Medulla oblongata (tissue), 1 donor: ENCODE measurements at regions not wholly inside any gene's neighbourhood (a gene's known extent, or its start where the extent isn't known, plus 50 kb on each side); places are given as distances from the start of the nearest gene placed in this dataset.
"Not testable (repeated sequence)": the region's sequence is repeated elsewhere in the genome, so short reads cannot be mapped to it uniquely, and the experiment has no call there.

ENCODE experiments used
- DNase-seq: peaks from one replicate; pipeline ENCODE4 v3.0.0-alpha.2; 2015; ENCODE audit errors: extremely low spot score

DNA sequence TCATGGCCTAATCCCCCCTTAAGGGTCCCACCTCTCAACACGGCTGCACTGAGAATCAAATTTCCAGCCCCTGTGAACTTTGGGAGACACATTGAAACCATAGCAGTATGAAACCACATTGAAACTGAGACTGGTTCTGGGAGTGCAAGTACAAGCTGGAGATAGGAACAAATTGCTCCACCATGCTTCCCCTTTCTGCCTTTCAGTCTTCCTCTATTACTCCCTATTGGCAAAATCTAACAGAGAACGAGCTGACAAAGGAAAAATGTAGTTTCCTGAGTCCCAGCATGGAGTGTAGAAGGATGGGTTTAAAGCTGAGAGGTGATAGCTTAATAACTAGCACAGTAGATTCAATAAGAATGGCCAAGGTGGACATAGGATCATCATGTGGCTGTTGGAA lies 161.7 kb upstream of the RPL34 start:
- no peak for DNase-seq

DNA sequence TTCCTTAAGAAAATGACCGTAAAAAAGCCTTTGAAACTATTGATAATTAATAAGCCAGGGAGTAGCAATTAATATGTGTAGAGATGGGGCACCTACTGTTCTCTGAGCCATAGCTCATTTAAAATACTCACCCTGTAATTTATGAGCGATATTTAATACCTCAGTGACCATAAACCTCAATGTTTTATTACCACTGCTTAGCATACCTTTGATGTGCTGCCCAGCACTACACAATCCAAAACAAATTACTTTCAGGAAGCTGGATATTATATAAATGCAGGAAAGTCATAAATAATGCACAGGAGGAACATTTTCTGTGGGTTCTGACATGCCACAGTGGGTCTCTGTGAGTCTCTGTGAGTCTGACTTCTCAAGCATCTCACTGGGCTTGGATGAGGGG lies 166.1 kb upstream of the RPL34 start:
- DNase-seq, result no peak

DNA sequence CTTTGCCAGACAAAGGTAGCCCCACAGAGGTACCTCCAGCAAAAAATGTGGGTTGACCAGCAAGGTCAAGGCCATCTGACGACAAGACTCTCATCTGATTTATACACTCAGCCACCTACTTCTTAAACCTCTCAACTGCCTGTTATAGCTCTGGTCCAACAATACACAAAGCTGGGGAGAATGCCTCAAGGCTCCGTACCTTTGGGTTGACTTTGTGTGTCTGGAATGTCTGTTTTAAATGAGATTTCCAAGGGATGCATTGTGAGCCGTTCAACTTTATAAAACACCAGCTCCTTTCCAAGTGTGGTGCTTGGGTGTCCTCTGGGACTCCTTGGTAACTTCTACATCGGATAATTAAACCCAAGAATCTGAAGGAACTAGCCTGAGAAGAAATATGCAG lies 167.0 kb upstream of the RPL34 start:
- no peak for DNase-seq

- no peak for DNase-seq
These were observed 170.0 kb upstream of the RPL34 start for GRCh38 chr4:108450236-108450898.

GRCh38 chr4:108449129-108449528 lies 171.2 kb upstream of the RPL34 start:
- DNase-seq, result no peak

DNA sequence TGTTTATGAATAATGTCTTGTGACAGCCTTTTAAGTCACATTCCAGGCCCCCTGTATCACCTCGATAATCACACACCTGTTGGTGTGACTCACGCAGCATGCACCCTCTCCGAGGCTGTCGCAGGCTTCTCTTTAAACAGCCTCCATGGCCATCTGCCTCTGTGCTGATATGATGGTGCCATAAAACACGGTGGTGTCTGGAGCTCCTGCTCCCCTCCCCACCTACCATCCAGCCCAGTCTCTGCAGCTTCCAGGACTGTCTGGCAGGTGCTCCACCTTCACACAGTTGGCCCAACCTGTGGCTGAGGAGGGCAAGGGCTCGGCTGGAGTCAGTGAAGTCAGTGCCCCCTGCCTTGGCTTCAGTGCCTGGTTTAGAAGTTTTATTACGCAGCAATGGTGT lies 173.8 kb upstream of the RPL34 start:
- no peak for DNase-seq

DNA sequence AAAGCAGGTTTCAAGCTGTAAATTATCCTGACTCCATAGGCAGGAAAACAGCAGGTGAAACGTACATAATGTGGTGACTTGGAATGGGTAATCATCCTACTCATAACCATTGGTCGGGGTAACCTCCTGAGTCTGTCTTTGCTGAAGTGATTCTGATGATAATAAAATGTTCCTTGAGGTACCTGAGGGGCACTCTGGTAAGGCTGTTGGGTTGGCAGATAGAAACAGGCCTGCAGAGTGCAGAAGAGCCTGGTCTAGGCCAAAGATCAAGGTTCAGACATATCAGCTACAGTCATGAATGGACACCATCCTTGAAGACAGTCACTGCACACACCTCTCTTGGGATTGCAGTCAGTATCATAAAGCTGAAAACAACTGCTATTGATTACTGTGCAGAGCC lies 174.7 kb upstream of the RPL34 start:
- no peak for DNase-seq

DNA sequence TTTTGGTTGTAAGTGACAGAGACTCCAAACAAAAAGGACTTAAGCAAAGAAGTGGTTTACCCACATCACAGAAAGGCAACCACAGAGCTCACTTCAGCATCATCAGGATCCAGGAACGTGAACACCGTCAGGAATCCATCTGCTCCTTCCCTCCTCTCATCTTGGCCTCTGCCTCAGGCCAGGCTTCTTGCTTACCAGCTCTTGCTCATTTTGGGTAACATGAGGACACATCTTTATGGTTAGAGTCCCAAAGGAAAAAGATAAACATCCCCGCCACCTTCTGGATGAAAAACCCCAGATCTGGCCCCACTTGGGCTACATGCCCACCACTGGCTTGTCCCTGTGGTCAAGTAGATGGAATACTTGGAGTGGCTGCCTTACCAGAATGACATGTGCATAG lies 176.8 kb upstream of the RPL34 start:
- no peak for DNase-seq

DNA sequence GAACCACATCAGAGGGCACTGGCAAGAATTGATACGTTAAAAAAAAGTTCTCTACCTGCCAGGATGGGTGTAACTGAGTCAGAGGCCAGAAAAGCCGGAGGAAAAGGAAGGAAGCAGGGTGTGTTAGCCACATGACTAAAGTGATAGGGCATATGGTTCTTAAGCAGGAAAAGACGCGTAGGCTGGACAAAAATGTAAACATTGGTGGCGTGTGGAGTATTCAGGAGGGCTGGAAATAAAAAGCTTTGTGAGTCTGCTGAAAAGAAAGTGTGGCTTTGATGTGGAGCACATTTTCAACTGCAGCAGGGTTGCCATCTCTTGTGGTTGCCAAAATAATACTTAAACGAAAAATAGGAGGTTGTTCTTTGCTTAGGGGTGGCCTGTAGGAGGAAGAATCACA lies 186.5 kb upstream of the RPL34 start:
- no peak for DNase-seq

- not testable (repeated sequence) for DNase-seq
These were observed 187.0 kb upstream of the RPL34 start for GRCh38 chr4:108433394-108433793.

- DNase-seq, result no peak
These were observed 188.0 kb upstream of the RPL34 start for GRCh38 chr4:108432418-108432817.

DNA sequence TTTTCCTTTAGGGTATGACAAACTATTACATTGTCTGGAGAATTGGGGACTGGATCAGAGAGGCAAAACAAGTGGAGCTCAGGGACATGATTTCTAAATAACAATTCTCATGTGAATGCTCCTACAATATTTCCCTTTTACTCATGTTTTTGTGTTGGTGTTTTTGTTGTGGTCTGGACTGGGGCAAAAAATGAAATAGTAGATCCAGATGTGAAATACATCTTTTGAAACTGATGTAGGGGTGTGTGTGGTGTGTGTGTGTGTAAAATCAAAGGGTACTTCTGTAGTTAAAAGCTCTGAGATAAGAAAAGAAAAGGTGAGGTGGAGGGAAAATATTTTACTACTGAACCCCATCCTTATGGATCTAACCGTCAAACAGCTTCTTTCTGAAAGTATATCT lies 188.4 kb upstream of the RPL34 start:
- DNase-seq, result no peak

GRCh38 chr4:108430921-108431320 lies 189.5 kb upstream of the RPL34 start:
- DNase-seq, result no peak

DNA sequence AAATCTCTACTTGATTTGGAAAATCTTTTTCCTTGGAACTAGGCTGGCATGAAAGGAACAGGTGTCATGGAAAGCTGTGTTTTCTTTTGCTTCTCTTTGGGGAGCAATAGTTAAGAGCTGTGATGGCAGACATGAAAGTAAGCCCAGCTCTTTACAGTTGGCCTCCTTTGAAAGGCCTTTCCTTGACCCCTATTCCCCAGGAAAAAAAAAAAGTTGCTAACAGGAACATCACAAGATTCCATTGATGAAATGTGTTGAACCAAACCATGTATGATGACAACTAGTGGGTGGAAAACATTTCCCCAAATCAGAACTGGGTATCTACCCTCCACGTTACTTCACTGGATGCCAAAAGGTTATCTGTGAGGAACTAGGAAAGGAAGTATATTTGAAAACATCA lies 190.7 kb upstream of the RPL34 start:
- DNase-seq, result no peak

DNA sequence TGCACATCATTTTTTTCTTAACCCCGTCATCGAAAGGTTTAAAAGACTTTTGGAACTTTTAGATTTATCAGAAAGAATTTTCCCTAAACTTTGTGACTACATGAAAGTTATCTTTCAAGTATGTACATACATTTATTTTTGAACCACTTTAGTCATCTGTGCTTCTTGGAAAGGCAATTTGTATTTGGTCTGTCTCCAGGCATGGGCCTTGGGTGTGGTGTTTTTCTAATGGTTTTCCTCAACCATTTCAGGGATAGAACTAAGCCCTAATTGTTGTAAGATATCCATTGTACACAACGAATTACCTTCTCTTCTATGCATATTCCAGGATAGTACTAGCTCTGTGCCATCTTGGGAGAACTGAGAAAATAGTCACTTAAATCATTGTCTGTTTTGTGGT lies 191.5 kb upstream of the RPL34 start:
- DNase-seq, result no peak

DNA sequence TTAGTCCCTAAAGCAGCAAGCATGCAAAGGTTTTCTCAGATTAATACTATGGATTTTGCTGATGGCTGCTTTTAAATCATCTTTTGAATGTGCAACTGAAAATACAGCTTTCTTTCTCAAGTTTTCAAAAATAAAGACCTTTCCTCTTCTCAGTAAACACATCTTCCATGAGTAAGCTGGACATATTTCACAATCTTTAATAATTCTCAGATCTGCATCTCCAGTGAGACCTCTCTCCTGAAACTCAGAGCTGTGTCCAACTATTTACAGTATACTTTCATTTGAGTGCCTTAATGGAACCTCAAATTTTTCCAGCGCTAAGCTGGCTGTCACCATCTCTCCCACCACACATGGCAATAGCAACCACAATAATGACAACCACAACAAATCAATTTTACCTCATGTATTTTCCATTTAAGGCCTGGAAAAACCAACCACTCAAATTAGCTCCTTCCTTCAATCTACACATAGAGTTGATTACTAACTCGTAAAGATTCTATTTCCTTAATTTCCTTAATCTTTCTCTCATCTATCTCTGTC lies 192.4 kb upstream of the RPL34 start:
- DNase-seq, result no peak

DNA sequence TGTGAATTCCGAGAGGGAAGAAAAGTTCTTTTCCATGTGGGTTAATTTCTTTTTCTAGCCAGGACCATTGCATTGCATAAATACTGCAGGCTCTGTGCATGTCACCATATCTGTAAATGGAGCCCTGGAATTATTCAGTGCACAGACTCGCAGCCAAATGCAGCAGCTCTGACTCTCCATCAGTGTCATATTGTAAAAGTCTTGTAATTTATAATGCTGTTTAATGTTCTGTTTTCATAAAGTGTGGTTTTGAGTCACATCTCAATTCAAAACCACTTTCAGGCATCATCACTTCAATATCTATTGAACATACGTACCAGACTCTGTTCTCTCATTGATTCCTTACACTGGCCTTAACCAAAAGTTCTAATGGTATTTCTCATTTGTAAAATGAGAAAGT lies 193.9 kb upstream of the RPL34 start:
- DNase-seq, result no peak

DNA sequence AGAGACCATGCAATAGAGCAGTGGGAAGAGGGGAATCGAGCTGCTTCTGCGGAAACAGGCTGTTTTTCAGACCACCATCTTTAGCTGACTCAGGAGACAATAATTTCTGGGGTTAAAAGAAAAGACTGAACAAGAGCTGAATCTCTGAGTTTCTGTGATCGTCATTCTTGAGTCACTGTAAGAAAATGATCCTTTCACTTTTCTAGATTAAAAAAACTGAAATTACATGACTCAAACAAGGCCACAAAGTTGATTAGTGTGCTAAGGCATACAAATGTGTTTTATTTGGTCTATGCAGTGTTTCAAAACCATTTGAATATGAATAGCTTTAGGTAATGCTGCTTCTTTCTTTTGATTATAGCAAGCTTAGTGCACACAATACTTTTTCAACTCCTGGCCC lies 194.4 kb upstream of the RPL34 start:
- no peak for DNase-seq

GRCh38 chr4:108417923-108418322 lies 202.5 kb upstream of the RPL34 start:
- DNase-seq, result no peak

- DNase-seq, result no peak
These were observed 203.5 kb upstream of the RPL34 start for GRCh38 chr4:108416831-108417230.

DNA sequence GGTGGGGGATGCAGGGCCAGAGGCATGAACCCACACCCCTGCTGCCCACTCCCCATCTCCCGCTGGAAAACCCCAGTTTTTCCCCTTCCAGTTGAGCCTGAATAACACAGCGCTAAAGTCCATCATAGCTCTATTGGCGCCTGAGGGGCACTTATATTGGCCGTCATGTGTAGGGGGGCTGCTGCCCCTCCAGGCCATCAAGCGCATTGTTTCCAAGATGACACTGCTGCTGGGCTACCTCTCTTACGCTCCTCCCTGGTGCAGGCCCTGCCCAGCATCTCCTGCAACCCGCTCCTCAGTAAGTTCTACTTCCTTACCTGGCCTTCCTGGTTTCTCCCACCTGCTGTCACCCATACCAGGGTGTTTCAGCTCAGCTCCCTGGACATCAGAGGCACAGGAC lies 205.0 kb upstream of the RPL34 start:
- DNase-seq, result no peak

DNA sequence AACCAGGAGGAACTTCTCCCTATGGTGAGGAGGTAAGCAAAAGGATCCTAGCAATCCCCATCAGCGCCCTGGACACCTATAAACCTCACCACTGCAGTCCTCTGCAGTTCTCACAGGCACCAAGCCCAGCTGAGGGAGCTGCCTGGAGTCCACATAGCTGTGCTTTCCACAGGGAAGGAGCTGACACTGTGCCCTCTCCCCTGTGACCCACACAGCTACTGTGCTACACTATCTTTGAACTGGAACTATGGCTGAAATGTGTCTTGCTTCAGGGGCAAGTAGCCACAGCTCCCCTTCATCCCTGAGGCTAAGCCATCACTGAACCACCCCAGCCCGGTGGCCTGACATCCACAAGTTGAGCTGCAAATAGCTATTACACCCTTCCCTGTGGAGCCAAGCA lies 208.5 kb upstream of the RPL34 start:
- DNase-seq, result no peak

DNA sequence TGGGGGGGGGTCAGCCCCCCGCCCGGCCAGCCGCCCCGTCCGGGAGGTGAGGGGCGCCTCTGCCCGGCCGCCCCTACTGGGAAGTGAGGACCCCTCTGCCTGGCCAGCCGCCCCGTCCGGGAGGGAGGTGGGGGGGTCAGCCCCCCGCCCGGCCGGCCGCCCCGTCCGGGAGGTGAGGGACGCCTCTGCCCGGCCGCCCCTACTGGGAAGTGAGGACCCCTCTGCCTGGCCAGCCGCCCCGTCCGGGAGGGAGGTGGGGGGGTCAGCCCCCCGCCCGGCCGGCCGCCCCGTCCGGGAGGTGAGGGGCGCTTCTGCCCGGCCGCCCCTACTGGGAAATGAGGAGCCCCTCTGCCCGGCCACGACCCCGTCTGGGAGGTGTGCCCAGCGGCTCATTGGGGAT lies 210.7 kb upstream of the RPL34 start:
- DNase-seq, result not testable (repeated sequence)

- no peak for DNase-seq
These were observed 214.8 kb upstream of the RPL34 start for GRCh38 chr4:108405586-108405985.
